Left colon (tissue), 2 donors: ENCODE measurements at regions not wholly inside any gene's neighbourhood (a gene's known extent, or its start where the extent isn't known, plus 50 kb on each side); places are given as distances from the start of the nearest gene placed in this dataset.
A peak's percentile ranks its signal among the peaks of the same experiment; 100 is the strongest.

Experiments
- ATAC-seq: fragments of 200-7000 bp; cut with Tn5 transposase; one replicate; pipeline ENCODE4 v1.9.1; 2020; ENCODE audit warnings: mild to moderate bottlenecking, moderate library complexity
- DNase-seq, 2 donors: peaks; one replicate each; pipeline ENCODE4 v3.0.0-alpha.2; 2020
- intact Hi-C, 2 donors: fragments of 100-400 bp; cut with DNase I in 1 of 2; cut with micrococcal nuclease in 1 of 2; formaldehyde crosslinking; loops; one replicate each; pipeline versions ENCODE4 v1.11.2 to v1.14.0; 2022; cut with DNase I, micrococcal nuclease
- donor health status: DM: no; HTN: no; CAD: no.
- donor health status: DM: yes; HTN: yes; CAD: no.

DNA sequence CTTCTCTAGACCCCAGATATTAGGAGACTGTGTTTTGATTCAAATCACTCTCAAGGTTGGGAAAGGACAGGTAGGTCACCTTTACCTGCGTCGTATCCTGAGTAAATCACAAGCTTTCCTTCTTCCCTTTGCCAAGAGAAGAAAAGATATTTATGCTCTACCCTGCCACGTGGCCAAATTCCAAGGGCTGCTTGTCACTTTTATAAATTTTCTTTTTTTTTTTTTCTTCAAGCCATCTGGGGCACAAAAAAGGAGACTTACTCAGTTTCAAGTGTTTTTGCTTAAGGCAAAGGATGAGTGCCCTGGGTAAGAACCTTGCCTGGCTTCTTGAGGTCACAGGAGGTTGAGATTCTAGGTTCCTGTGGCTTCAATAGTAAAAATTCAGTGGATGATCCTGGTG is 285.1 kb downstream of the TMEM114 start:
- DNase-seq (no peak), ATAC-seq (no peak)
- intact Hi-C loops, result no loop called here

DNA sequence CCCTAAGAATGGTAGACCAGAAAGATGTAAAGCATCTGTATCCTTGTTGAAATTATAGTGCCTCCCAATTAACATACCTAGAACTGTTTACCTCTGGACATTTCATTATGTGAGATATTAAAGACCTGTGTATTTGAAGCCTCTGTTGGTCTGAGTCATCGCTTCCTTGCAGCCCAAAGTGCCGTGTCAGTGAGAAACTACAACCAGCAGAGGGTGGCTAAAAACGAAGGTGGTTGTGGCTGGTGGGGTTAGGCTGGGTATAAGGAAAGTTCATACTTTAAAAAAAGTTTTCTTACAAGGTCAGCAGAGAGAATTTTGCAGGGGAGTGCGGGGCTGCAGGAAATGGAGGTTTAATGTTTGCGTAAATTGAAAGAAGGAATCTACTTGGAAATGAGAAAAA is 290.7 kb downstream of the TMEM114 start:
- DNase-seq (no peak), ATAC-seq (no peak)
- intact Hi-C loops, result no loop called here

GRCh38 chr16:8295513-8296237 is 294.6 kb downstream of the TMEM114 start:
- ATAC-seq, result no peak
- intact Hi-C loops, result no loop called here
- DNase-seq, result no peak

- intact Hi-C loops, result no loop called here
- DNase-seq, result no peak
- ATAC-seq, result no peak
Observed at GRCh38 chr16:8293413-8293812, 296.9 kb downstream of the TMEM114 start.

DNA sequence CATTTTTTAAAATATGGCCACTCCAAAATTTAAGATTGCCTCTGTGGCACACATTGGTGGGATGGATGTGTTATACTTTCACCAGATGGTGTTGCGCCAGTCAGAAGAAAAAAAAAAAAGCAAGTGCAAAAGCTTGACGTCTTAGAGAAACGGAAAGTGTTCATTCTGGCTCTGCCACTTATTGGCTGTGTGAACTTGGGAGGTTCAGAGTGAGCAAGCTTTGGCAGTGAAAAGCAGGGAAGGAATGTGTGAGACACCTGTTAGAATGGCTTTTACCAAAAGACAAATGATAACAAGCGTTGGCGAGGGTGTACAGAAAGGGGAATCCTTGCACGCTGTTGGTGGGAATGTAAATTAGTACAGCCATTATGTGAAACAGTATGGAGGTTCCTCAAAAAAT is 298.0 kb downstream of the TMEM114 start:
- intact Hi-C loops, result no loop called here
- DNase-seq, result no peak
- ATAC-seq, result no peak

- intact Hi-C loops, result no loop called here
- DNase-seq (no peak), ATAC-seq (no peak)
Observed at GRCh38 chr16:8286348-8286747, 304.0 kb downstream of the TMEM114 start.

DNA sequence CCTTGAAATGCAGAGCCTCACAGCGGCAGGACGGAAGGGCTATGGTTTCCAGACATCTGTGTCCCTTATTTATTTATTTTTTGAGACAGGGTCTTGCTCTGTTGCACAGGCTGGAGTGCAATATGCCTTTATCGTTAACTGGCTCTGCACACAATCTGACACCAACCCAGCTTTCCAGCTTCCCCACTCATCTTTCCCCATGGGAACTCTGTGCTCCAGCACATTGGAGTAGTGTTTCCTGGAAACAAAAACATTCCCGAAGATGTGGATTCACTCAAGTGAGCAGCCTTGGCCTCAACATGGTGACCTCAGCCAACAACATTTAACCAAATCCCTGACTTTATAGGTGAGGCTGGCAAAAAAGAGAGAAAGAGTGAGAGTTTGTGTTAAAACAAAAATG is 307.1 kb downstream of the TMEM114 start:
- DNase-seq (no peak), ATAC-seq (no peak)
- intact Hi-C loops, result no loop called here

GRCh38 chr16:8278031-8278580 is 312.2 kb downstream of the TMEM114 start:
- ATAC-seq (no peak), DNase-seq (no peak)
- intact Hi-C loops, result no loop called here

- intact Hi-C loops, result no loop called here
- no peak for ATAC-seq
- DNase-seq, result no peak
Observed at GRCh38 chr16:8271344-8271743, 319.0 kb downstream of the TMEM114 start.

GRCh38 chr16:8262299-8262698 is 328.0 kb downstream of the TMEM114 start:
- intact Hi-C loops, result no loop called here
- DNase-seq (no peak), ATAC-seq (no peak)

DNA sequence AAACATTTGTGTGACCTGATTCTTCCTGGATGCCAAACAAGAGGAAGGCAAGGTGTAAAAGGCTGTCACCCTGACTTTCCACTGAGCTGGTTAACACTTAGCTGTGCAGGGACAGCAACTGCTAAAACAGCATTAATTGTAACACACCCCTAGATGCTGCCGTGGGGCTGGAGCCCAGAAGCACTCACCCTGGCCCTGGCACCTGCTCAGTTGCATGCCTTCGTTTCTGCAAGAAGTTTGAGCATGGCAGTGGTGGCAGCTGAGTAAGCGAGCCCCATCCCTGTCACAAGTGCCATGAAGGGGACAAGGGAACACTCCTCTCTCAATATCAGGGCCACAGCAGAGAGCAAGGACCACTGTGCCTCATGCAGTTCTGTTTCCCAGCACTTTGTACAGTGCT is 330.2 kb downstream of the TMEM114 start:
- DNase-seq, result no peak
- ATAC-seq, result no peak
- intact Hi-C loops, result no loop called here

- intact Hi-C loops, result loop anchor here in 1 of 2 donors (5.0 kb wide), 1 partner anchor 51 kb away; no protein-coding TSS in a partner anchor
- ATAC-seq (no peak), DNase-seq (no peak)
Observed at GRCh38 chr16:8258523-8258922, 331.8 kb downstream of the TMEM114 start.

- intact Hi-C loops, result loop anchor here in 1 of 2 donors (5.0 kb wide), 1 partner anchor 50 kb away; no protein-coding TSS in a partner anchor
- DNase-seq, result no peak
- ATAC-seq, result no peak
Observed at GRCh38 chr16:8257561-8257960, 332.8 kb downstream of the TMEM114 start.

DNA sequence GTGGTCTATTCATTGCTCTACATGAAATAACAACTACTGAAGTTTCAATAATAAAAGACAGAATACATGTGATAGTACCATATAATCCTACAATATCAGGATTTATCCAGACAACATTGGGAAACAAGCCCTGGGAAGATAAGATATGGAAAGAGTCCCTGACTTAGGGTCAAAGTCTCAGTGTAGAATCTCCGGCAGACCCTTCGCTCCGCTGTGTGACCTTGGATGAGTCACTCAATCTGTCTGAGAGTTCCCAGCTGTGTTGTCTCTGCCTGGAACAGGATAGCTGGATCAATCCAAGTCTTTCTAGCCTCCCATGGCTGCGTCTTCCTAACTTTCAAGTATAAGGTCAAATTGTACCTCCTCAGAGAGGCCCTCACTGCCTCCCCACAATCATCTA is 335.9 kb downstream of the TMEM114 start:
- no peak for DNase-seq
- intact Hi-C loops, result no loop called here
- ATAC-seq, result no peak

- ATAC-seq (peak; percentile 80), DNase-seq (peak in 1 of 2 donors; percentile 14)
- intact Hi-C loops, result no loop called here
Observed at GRCh38 chr16:8253718-8254117, 336.6 kb downstream of the TMEM114 start.

DNA sequence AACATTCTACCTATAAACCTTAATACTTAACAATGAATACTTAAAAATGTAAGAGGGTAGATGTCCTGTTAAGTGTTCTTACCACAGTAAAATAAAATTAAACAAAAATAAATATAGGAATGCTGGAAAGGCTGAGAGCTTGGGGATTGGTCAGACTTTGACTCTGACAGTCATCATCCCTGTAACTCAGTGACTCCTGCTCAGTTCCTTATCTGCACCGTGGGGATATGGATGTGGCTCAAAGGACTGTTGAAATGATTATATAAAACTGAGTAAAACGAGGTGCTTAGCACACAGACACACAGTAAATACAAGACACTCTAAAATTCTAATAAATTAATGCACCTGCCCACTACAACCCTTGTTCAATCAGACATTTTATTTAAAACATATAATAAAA is 338.6 kb downstream of the TMEM114 start:
- DNase-seq (no peak), ATAC-seq (peak; percentile 65)
- intact Hi-C loops, result no loop called here

- ATAC-seq (no peak), DNase-seq (no peak)
- intact Hi-C loops, result no loop called here
Observed at GRCh38 chr16:8251298-8251697, 339.0 kb downstream of the TMEM114 start.

- ATAC-seq (peak; percentile 34), DNase-seq (no peak)
- intact Hi-C loops, result no loop called here
Observed at GRCh38 chr16:8247993-8248392, 342.3 kb downstream of the TMEM114 start.

DNA sequence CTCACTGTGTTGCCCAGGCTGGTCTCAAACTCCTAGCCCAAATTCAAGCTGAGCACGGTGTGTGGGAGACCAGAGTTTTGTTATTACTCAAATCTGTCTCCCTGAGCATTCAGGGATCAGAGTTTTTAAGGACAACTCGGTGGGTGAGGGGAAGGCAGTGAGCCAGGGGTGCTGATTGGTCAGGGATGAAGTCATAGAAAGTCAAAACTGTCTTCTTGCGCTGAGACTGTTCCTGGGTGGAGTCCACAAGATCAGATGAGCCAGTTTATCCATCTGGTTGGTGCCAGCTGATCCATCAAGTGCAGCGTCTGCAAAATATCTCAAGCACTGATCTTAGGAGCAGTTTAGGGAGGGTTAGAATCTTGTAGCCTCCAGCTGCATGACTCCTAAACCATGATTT is 346.3 kb downstream of the TMEM114 start:
- intact Hi-C loops, result no loop called here
- DNase-seq (no peak), ATAC-seq (no peak)

GRCh38 chr16:8241408-8241807 is 348.9 kb downstream of the TMEM114 start:
- DNase-seq (peak in 1 of 2 donors; percentile 19), ATAC-seq (peak; percentile 98)
- intact Hi-C loops, result no loop called here

GRCh38 chr16:8239443-8239842 is 350.9 kb downstream of the TMEM114 start:
- ATAC-seq, result no peak
- intact Hi-C loops, result no loop called here

More at GRCh38 chr16:8239443-8239842, 350.9 kb downstream of the TMEM114 start:
- no peak for DNase-seq
